Ovary (tissue), 7 donors: ENCODE measurements at regions not wholly inside any gene's neighbourhood (a gene's known extent, or its start where the extent isn't known, plus 50 kb on each side); places are given as distances from the start of the nearest gene placed in this dataset.

ENCODE experiments used
- DNase-seq, 5 donors: peaks; one replicate each; pipeline ENCODE4 v3.0.0-alpha.2; 2019 to 2020
- H3K27ac ChIP-seq, 2 donors: fragments of 200-600 bp; one replicate each; pipeline versions ENCODE4 v1.5.1 to v1.8.0; 2019 to 2022
- H3K27me3 ChIP-seq: fragments of 200-600 bp; one replicate; pipeline ENCODE4 v1.8.0; 2022
- H3K36me3 ChIP-seq: fragments of 200-600 bp; sonication (generic); one replicate; pipeline ENCODE4 v1.5.1; 2019
- H3K4me1 ChIP-seq: one replicate; pipeline ENCODE4 v1.8.1; 2013; ENCODE audit warnings: mild to moderate bottlenecking, moderate library complexity; ENCODE audit not compliant: insufficient read depth
- H3K4me3 ChIP-seq: fragments of 200-600 bp; sonication (generic); one replicate; pipeline ENCODE4 v1.5.1; 2017
- H3K9me3 ChIP-seq, 2 donors: fragments of 200-600 bp in 1 of 2; sonication (generic) in 1 of 2; one replicate each; pipeline versions ENCODE4 v1.5.1 to v1.8.1; 2013 to 2019; ENCODE audit warnings: mild to moderate bottlenecking in 1 of 2, moderate library complexity in 1 of 2
- EP300 ChIP-seq: sonication (generic); formaldehyde crosslinking; IDR thresholded peaks from one replicate; pipeline ENCODE4 v1.6.1; 2017; ENCODE audit warnings: antibody characterized with exemption
- POLR2A ChIP-seq: fragments of 450-650 bp; IDR thresholded peaks from one replicate; pipeline ENCODE4 v1.6.1; 2017; ENCODE audit warnings: antibody characterized with exemption, mild to moderate bottlenecking, moderate library complexity
- WGBS, 3 donors: extraction: QIAGEN DNeasy Blood & Tissue Kit in 1 of 3; methylation state at CpG; one replicate each; pipeline versions ENCODE4 v1.1.5 to v1.1.7; 2013 to 2017; 5-methylcytosine and 5-hydroxymethylcytosine counted together
- intact Hi-C, 4 donors: fragments of 100-400 bp; cut with DNase I; formaldehyde crosslinking; loops; one replicate each; pipeline versions ENCODE4 v1.11.0 to v1.15.1; 2022 to 2023
- TF ChIP-seq, protein P1 (sequence below), 3 donors: fragments of 450-650 bp in 2 of 3; fragments of 200-600 bp in 1 of 3; IDR thresholded peaks; one replicate each; pipeline versions ENCODE4 v1.5.1 to v1.8.0; 2016 to 2022; ENCODE audit warnings: antibody characterized with exemption in 3 of 3, mild to moderate bottlenecking in 1 of 3
- donor health status: DM: no; HTN: no; CAD: no; lungs with moderate emphysema.
- donor health status: DM: no; HTN: no; CAD: no.
- donor health status: Bipolar disorder and iron deficiency.
- donor health status: DM: no; HTN: no; CAD: no.
- donor health status: DM: yes; HTN: yes; CAD: no.

DNA sequence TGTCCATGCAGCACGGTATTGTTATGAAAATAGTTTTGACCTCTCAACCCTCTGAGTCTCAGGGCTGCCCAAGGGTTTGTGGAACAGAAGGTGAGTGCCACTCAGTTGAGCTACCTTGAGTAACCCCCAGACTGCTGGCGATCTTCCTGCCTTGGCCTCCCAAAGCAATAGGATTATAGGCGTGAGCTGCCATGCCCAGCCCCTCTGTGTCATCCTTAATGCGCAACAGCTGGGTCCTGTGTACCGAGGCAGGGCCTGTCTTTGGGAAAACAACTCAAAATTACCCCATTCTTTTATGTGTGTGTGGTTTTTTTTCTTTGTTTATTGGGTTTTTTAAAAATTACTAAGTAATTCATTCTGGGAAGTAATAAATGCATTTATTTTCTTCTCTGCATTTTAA, 78.3 kb upstream of the TPM1 start:
- peak in 3 of 5 donors; percentile 24 to 53 (median 40) for DNase-seq
- intact Hi-C loops = no loop called here
- TF ChIP-seq, protein P1, sequence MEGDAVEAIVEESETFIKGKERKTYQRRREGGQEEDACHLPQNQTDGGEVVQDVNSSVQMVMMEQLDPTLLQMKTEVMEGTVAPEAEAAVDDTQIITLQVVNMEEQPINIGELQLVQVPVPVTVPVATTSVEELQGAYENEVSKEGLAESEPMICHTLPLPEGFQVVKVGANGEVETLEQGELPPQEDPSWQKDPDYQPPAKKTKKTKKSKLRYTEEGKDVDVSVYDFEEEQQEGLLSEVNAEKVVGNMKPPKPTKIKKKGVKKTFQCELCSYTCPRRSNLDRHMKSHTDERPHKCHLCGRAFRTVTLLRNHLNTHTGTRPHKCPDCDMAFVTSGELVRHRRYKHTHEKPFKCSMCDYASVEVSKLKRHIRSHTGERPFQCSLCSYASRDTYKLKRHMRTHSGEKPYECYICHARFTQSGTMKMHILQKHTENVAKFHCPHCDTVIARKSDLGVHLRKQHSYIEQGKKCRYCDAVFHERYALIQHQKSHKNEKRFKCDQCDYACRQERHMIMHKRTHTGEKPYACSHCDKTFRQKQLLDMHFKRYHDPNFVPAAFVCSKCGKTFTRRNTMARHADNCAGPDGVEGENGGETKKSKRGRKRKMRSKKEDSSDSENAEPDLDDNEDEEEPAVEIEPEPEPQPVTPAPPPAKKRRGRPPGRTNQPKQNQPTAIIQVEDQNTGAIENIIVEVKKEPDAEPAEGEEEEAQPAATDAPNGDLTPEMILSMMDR (IDR thresholded peaks at IDR 0.05) = no peak

DNA sequence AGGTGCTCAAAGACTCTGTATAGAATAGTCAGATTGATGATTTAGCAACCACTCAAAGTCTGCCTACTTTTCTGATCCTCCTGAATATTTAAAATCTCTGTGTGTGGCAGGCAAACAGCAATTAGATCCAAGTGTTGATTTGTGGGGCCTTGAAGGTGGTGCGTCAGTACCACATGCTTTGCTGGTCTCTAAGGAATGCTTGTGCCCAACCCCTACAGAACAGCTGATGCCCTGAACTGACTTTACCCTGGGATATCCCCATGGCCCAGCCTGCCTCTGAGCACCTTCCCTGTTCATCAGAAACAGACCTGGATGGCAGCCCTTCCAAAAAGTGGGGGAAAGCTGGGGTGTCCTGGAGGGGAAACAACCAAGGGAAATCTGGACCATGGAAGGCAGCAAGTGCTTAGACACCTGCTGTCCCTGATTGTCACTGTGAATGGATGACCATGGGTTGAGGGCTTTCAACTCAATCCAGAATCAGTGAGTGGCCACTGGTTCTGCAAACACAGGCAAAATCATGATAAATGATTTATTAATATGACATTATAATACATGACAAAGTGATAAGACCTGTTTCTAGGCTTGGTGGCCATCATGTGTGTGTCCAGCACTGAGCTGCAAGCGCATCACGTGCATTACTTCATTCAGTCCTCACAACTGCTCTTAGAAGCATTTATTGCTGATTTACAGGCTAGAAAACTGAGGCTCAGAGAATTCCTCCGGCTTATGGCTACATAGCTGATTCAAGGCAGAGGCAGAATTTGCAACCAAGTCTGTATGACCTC, 76.1 kb upstream of the TPM1 start:
- H3K27ac ChIP-seq = no peak overlapping the region
- no peaks in the 10 kb centered on the region for H3K4me1 ChIP-seq
- H3K36me3 ChIP-seq = no peaks in the 10 kb centered on the region
- no peaks in the 10 kb centered on the region for H3K27me3 ChIP-seq
- DNase-seq = no peak
- no peak overlapping the region for H3K4me3 ChIP-seq
- intact Hi-C loops = no loop called here
- no peak for TF ChIP-seq POLR2A
- TF ChIP-seq, protein P1 (IDR thresholded peaks at IDR 0.05) = no peak
- no peak for TF ChIP-seq EP300
- no peaks in the 10 kb centered on the region for H3K9me3 ChIP-seq
- 82 to 98% (median 95%) methylated on average over 4 of the region's 4 CpGs for WGBS, 3 donors

More for the DNA sequence above, 78.3 kb upstream of the TPM1 start:
- no peak overlapping the region for H3K4me3 ChIP-seq
- no peaks in the 10 kb centered on the region for H3K27me3 ChIP-seq
- no peaks in the 10 kb centered on the region for H3K9me3 ChIP-seq
- no peak overlapping the region for H3K27ac ChIP-seq
- no peaks in the 10 kb centered on the region for H3K4me1 ChIP-seq
- H3K36me3 ChIP-seq = no peaks in the 10 kb centered on the region
- 27 to 45% (median 30%) methylated on average over 5 of the region's 5 CpGs for WGBS, 3 donors

DNA sequence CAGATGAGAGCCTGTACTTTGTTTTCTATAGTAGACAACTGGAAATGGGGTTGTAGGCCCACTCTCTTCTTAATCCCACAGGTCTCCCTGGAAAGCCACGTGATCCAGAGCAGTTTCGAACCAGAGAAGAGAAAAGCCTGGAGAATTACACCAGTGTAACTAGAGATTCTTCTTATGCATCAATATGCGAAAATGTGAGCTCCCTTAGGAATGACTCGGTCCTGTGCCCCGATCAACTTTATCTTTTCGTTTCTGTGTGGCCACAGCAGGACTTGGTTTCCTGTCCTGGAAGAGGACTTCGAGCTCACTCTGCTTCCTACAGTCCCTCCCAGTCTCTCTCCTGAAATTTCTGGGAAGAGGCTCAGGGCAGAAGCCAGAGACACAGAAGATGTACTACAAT, 73.8 kb upstream of the TPM1 start:
- Histone ChIP-seq H3K9me3 (no peaks in the 10 kb centered on the region), H3K4me3 (no peak overlapping the region), H3K4me1 (no peaks in the 10 kb centered on the region), H3K36me3 (no peaks in the 10 kb centered on the region), H3K27me3 (no peaks in the 10 kb centered on the region), H3K27ac (no peak overlapping the region)
- intact Hi-C loops = no loop called here
- DNase-seq = no peak
- WGBS, 3 donors = 79 to 89% (median 88%) methylated on average over 7 of the region's 7 CpGs
- no peak for TF ChIP-seq POLR2A

DNA sequence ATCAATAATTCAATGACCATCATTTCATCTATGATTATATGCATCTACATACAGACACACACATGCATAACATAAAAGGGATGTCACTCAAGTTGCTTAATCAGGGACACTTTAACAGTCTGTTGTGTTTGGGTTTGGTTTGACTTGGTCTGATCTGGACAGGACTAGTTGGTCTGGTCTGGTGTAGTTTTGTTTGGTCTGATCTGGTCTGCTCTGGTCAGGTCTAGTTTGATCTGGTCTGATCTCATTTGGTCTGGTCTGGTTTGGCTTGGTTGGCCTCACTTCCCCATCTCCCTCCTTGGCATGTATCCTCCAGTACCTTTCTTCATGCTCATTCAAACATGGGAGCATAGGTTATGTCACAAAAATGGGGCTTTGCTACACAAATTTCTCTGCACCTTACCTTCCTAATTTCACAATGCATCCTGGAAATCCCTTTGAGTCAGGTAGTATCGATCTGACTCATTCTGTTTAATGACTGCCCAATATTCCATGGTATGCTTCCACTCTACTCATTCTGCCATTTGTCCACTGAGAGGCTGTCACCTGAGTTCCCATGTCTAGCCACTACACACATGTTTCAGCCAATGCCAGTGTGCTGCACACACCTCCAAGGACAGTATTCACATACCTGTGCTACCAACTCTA, 73.0 kb upstream of the TPM1 start:
- Histone ChIP-seq H3K36me3 (no peaks in the 10 kb centered on the region), H3K4me1 (no peaks in the 10 kb centered on the region), H3K4me3 (no peak overlapping the region), H3K27ac (no peak overlapping the region), H3K27me3 (no peaks in the 10 kb centered on the region), H3K9me3 (no peaks in the 10 kb centered on the region)
- no peak for DNase-seq
- 94 to 100% (median 98%) methylated on average over 1 of the region's 1 CpG for WGBS, 3 donors
- TF ChIP-seq, protein P1 (IDR thresholded peaks at IDR 0.05) = no peak
- no peak for TF ChIP-seq POLR2A
- TF ChIP-seq EP300 = no peak
- intact Hi-C loops = no loop called here

DNA sequence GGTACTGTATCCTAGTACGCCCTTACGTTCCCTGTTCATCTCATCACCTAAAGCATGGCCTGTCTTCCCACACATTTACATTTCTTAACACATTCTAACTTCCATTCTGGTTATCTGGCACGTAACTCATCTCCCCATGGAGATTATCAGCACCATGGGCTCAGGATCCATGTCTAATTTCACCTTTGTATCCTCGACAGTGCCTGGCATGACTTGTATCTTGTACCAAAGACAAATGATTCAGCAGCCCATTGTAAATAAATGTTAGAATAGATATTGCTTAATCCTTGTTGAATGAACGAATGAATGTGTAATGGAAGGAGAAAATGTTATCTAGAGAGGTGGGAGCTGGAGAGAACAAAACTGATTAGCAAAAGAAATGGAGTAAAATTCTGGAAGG, 69.7 kb upstream of the TPM1 start:
- Histone ChIP-seq H3K4me3 (no peak overlapping the region), H3K36me3 (no peaks in the 10 kb centered on the region), H3K9me3 (no peaks in the 10 kb centered on the region), H3K4me1 (peaks cover 1% of the 10 kb centered on the region), H3K27me3 (no peaks in the 10 kb centered on the region), H3K27ac (no peak overlapping the region)
- intact Hi-C loops = no loop called here
- DNase-seq = no peak
- 63 to 81% (median 71%) methylated on average over 5 of the region's 5 CpGs for WGBS, 3 donors
- TF ChIP-seq, protein P1 (IDR thresholded peaks at IDR 0.05) = no peak
- TF ChIP-seq EP300 = no peak
- TF ChIP-seq POLR2A = no peak
